HG03095 (cell line): ENCODE measurements at regions not wholly inside any gene's neighbourhood (a gene's known extent, or its start where the extent isn't known, plus 50 kb on each side); places are given as distances from the start of the nearest gene placed in this dataset.

Source experiments
- ATAC-seq: cut with Tn5 transposase; IDR thresholded peaks from one replicate; pipeline ENCODE4 v1.9.1; 2021; ENCODE audit warnings: moderate library complexity; ENCODE audit not compliant: unreplicated experiment

- ATAC-seq: peak; percentile 31
Observed at GRCh38 chr1:212557739-212558692, 50.5 kb upstream of the ATF3 start.

- ATAC-seq: peak; percentile 93
Observed at GRCh38 chr1:212558693-212559480, 49.7 kb upstream of the ATF3 start.
